Transverse colon (tissue), 4 donors: ENCODE measurements at regions not wholly inside any gene's neighbourhood (a gene's known extent, or its start where the extent isn't known, plus 50 kb on each side); places are given as distances from the start of the nearest gene placed in this dataset.

Experiments
- DNase-seq: peaks from one replicate; pipeline ENCODE4 v3.0.0-alpha.2; 2019
- H3K27ac ChIP-seq, 4 donors: fragments of 200-600 bp; sonication (generic); 2 replicates each; pipeline ENCODE4 v1.5.1; 2016 to 2018; ENCODE audit warnings: inconsistent platforms in 4 of 4
- H3K27me3 ChIP-seq: fragments of 200-600 bp; sonication (generic); 2 replicates; pipeline ENCODE4 v1.5.1; 2017; ENCODE audit warnings: inconsistent platforms
- H3K36me3 ChIP-seq, 4 donors: fragments of 200-600 bp; sonication (generic); 2 replicates each; pipeline ENCODE4 v1.5.1; 2017 to 2019; ENCODE audit warnings: inconsistent platforms in 4 of 4
- H3K4me1 ChIP-seq, 4 donors: fragments of 200-600 bp; sonication (generic); 2 replicates each; pipeline ENCODE4 v1.5.1; 2017 to 2020; ENCODE audit warnings: inconsistent platforms in 4 of 4
- H3K4me3 ChIP-seq, 4 donors: fragments of 200-600 bp; sonication (generic); 1 replicate in 1 of 4; 2 replicates in 3 of 4; pipeline versions ENCODE4 v1.5.1 to v1.6.1; 2017 to 2019; ENCODE audit warnings: inconsistent platforms in 4 of 4
- H3K9me3 ChIP-seq, 2 donors: fragments of 200-600 bp; sonication (generic); 2 replicates each; pipeline ENCODE4 v1.5.1; 2017 to 2019; ENCODE audit warnings: inconsistent platforms in 2 of 2
- EP300 ChIP-seq: sonication (generic); formaldehyde crosslinking; IDR thresholded peaks from one replicate; pipeline ENCODE4 v1.6.1; 2017; ENCODE audit warnings: antibody characterized with exemption, low read depth
- POLR2A ChIP-seq: fragments of 450-650 bp; IDR thresholded peaks from one replicate; pipeline ENCODE4 v1.6.1; 2016; ENCODE audit warnings: antibody characterized with exemption, mild to moderate bottlenecking, moderate library complexity
- POLR2AphosphoS5 ChIP-seq, 3 donors: sonication (generic); formaldehyde crosslinking; IDR thresholded peaks; one replicate each; pipeline ENCODE4 v1.6.1; 2016; ENCODE audit warnings: antibody characterized with exemption in 3 of 3
- WGBS, 2 donors: methylation state at CpG; one replicate each; pipeline ENCODE4 v1.1.5; 2018; ENCODE audit warnings: low coverage in 1 of 2; 5-methylcytosine and 5-hydroxymethylcytosine counted together
- in situ Hi-C, 4 donors: fragments of 200-750 bp; cut with MboI; loops; one replicate each; pipeline versions ENCODE4 v1.15.0 to v1.15.1; 2017; ENCODE audit warnings: low sequenced_read_pairs in 3 of 4, low pct_ligation_motif_present in 1 of 4, low pct_unique_long_range_greater_than_20kb in 1 of 4
- intact Hi-C: fragments of 100-400 bp; cut with DNase I; formaldehyde crosslinking; loops from one replicate; pipeline ENCODE4 v1.15.1; 2023; ENCODE audit warnings: low total_unique reads
- TF ChIP-seq, protein P1 (sequence below), 5 experiments: fragments of 200-600 bp in 3 of 5; fragments of 450-650 bp in 2 of 5; sonication (generic) in 3 of 5; IDR thresholded peaks; 1 replicate in 2 of 5; 2 replicates in 3 of 5; pipeline ENCODE4 v1.5.1; 2016 to 2017; ENCODE audit warnings: antibody characterized with exemption in 5 of 5, inconsistent platforms in 3 of 5, mild to moderate bottlenecking in 2 of 5, moderate library complexity in 1 of 5

DNA sequence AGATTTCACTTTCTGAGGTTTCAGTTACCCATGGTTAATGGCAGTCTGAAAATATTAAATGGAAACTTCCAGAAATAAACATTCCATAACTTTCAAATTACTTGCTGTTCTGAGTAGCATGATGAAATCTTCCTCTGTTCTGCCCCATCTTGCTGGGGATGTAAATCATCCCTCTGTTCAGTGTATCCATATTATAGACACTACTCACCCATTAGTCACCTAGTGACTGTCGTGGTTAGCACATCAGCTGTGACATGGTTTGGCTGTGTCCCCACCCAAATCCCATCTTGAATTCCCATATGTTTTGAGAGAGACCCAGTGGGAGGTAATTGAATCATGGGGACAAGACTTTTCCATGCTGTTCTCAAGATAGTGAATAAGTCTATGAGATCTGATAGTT is 125.5 kb upstream of the GIMD1 start:
- in situ Hi-C loops: no loop called here
- H3K27me3 ChIP-seq: no peaks in the 10 kb centered on the region
- H3K36me3 ChIP-seq: no peaks in the 10 kb centered on the region
- H3K4me3 ChIP-seq: no peak overlapping the region
- WGBS, 2 donors: 60 to 68% methylated on average over 1 of the region's 1 CpG
- no peak overlapping the region for H3K27ac ChIP-seq
- intact Hi-C loops: loop anchor here (5.0 kb wide), 1 partner anchor 673 kb away; no protein-coding TSS in a partner anchor
- no peaks in the 10 kb centered on the region for H3K9me3 ChIP-seq
- no peak for DNase-seq
- no peak for TF ChIP-seq POLR2AphosphoS5 (IDR thresholded peaks at IDR 0.05)
- H3K4me1 ChIP-seq: no peaks in the 10 kb centered on the region

DNA sequence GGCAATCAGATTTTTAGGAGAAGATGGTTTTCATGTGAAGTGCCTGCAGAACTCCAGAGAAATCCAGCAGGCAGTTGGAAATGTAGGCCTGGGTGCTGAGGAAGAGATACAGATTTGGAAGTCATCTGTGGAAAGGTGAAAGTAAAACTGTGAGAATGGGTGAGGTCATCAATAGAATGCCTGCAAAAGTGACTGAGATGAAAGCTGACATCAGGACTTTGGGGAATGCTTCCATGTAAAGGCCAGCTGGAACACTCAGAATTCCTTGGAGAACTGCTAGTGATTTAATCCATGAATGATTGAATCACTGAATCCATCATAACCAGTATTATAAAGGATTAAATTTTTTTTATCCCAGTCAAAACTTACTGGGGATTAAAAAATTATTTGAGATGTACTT is 124.5 kb upstream of the GIMD1 start:
- no peak overlapping the region for H3K27ac ChIP-seq
- no peaks in the 10 kb centered on the region for H3K9me3 ChIP-seq
- H3K36me3 ChIP-seq: no peaks in the 10 kb centered on the region
- no peak overlapping the region for H3K4me3 ChIP-seq
- H3K27me3 ChIP-seq: no peaks in the 10 kb centered on the region
- intact Hi-C loops: loop anchor here (5.0 kb wide), 1 partner anchor 674 kb away; no protein-coding TSS in a partner anchor
- TF ChIP-seq POLR2AphosphoS5 (IDR thresholded peaks at IDR 0.05): no peak
- TF ChIP-seq, protein P1, sequence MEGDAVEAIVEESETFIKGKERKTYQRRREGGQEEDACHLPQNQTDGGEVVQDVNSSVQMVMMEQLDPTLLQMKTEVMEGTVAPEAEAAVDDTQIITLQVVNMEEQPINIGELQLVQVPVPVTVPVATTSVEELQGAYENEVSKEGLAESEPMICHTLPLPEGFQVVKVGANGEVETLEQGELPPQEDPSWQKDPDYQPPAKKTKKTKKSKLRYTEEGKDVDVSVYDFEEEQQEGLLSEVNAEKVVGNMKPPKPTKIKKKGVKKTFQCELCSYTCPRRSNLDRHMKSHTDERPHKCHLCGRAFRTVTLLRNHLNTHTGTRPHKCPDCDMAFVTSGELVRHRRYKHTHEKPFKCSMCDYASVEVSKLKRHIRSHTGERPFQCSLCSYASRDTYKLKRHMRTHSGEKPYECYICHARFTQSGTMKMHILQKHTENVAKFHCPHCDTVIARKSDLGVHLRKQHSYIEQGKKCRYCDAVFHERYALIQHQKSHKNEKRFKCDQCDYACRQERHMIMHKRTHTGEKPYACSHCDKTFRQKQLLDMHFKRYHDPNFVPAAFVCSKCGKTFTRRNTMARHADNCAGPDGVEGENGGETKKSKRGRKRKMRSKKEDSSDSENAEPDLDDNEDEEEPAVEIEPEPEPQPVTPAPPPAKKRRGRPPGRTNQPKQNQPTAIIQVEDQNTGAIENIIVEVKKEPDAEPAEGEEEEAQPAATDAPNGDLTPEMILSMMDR (IDR thresholded peaks at IDR 0.05): no peak
- TF ChIP-seq EP300: no peak
- no peak for TF ChIP-seq POLR2A
- in situ Hi-C loops: no loop called here
- H3K4me1 ChIP-seq: no peaks in the 10 kb centered on the region
- DNase-seq: no peak

DNA sequence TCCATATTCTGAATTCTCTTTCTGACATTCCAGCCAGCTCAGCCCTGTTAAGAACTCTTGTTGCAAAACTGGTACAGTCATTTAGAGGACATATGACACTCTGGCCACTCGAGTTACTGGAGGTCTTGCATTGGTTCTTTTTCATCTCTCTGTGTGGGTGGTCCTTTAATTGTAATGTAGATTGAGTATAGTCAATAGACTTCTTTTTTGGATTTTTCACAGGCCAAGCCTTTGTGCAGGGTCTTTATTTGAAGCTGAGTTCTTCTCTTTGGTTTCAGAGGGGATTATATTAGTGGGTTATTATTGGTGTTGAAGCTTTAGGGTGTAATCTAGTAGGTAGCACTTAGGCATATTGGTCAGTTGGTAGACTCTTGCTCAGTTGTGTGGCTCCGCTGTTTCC is 118.0 kb upstream of the GIMD1 start:
- WGBS, 2 donors: 0 to 56% methylated on average over 1 to 2 of the region's 2 CpGs
- intact Hi-C loops: no loop called here
- Histone ChIP-seq H3K27ac (no peak overlapping the region), H3K4me1 (no peaks in the 10 kb centered on the region), H3K27me3 (no peaks in the 10 kb centered on the region), H3K36me3 (no peaks in the 10 kb centered on the region), H3K9me3 (no peaks in the 10 kb centered on the region), H3K4me3 (no peak overlapping the region)
- DNase-seq: no peak
- in situ Hi-C loops: no loop called here
- TF ChIP-seq, protein P1 (IDR thresholded peaks at IDR 0.05): no peak
- TF ChIP-seq EP300: no peak
- TF ChIP-seq POLR2A: no peak
- no peak for TF ChIP-seq POLR2AphosphoS5 (IDR thresholded peaks at IDR 0.05)

DNA sequence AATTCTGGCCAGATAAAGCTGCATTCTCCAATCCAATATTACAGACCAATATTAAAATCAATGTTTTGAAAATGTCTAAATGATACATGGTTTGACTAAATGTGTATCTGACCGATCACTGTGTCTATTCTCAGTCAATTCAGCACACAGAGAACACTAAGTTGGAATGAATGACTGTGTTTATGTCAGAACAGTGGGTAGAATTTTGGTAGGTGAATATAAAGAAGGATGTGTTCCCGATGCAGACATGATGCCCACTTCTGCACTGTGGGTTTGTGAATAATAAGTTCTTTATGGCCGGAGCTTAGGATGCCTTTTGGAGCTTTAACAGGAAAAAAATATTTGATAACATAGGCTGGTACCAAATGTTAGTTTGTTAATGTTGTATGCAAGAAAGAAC is 113.2 kb upstream of the GIMD1 start:
- Histone ChIP-seq H3K4me3 (no peak overlapping the region), H3K9me3 (no peaks in the 10 kb centered on the region), H3K4me1 (no peaks in the 10 kb centered on the region), H3K27ac (no peak overlapping the region), H3K27me3 (no peaks in the 10 kb centered on the region), H3K36me3 (no peaks in the 10 kb centered on the region)
- TF ChIP-seq POLR2A (no peak), POLR2AphosphoS5 (IDR thresholded peaks at IDR 0.05) (no peak), EP300 (no peak)
- TF ChIP-seq, protein P1 (IDR thresholded peaks at IDR 0.05): no peak
- intact Hi-C loops: no loop called here
- DNase-seq: no peak
- 65 to 78% methylated on average over 3 of the region's 3 CpGs for WGBS, 2 donors
- in situ Hi-C loops: no loop called here

DNA sequence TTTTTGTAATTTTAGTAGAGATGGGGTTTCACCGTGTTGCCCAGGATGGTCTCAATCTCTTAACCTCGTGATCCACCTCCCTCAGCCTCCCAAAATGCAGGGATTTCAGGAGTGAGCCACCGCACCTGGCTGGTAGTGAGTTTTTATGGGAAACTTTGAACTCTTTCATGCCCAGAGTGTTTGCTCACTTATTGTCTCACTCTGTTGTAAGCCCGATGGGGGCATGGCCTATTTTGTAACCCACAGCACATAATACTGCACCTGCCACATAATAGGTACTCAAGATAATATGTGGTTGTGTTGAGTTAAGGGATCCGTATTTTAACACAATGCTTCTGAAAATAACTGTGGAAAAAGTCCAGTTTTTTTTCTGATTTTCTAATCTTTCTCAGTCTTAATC is 109.6 kb upstream of the GIMD1 start:
- H3K27me3 ChIP-seq: no peaks in the 10 kb centered on the region
- WGBS, 2 donors: 61 to 63% methylated on average over 5 of the region's 5 CpGs
- TF ChIP-seq POLR2A: no peak
- no peak for TF ChIP-seq EP300
- no peak for TF ChIP-seq POLR2AphosphoS5 (IDR thresholded peaks at IDR 0.05)
- TF ChIP-seq, protein P1 (IDR thresholded peaks at IDR 0.05): no peak
- H3K4me3 ChIP-seq: no peak overlapping the region
- no peaks in the 10 kb centered on the region for H3K36me3 ChIP-seq
- no peaks in the 10 kb centered on the region for H3K9me3 ChIP-seq
- H3K27ac ChIP-seq: no peak overlapping the region
- in situ Hi-C loops (no loop called here), intact Hi-C loops (no loop called here)
- H3K4me1 ChIP-seq: no peaks in the 10 kb centered on the region
- no peak for DNase-seq
